ENCODE measurements at regions not wholly inside any gene's neighbourhood (a gene's known extent, or its start where the extent isn't known, plus 50 kb on each side); places are given as distances from the start of the nearest gene placed in this dataset.

GRCh38 chr2:5467178-5467905 lies 224.8 kb upstream of the SOX11 start:
- H3K4me3 ChIP-seq (ENCODE audit: low read length in 2 of 2), result no peak overlapping the region
- Mint-ChIP-seq H3K36me3 (no peaks in the 10 kb centered on the region), H3K4me3 (no peak overlapping the region), H3K27ac (no peak overlapping the region), H3K4me1 (no peaks in the 10 kb centered on the region), H3K9me3 (peaks cover 0 to 3% (median 0%) of the 10 kb centered on the region in 8 donors), H3K27me3 (no peaks in the 10 kb centered on the region)
- intact Hi-C loops (cut with micrococcal nuclease), result no loop called here
- ChIA-PET POLR2A (ENCODE audit: partially characterized antibody) (no interaction called here), CTCF (ENCODE audit: partially characterized antibody) (no interaction called here)
- H3K4me1 ChIP-seq (ENCODE audit: insufficient read depth, low read length), result no peaks in the 10 kb centered on the region
- H3K36me3 ChIP-seq (ENCODE audit: insufficient read depth, low read length), result no peaks in the 10 kb centered on the region
- no peak for DNase-seq
- no peaks in the 10 kb centered on the region for H3K27me3 ChIP-seq (ENCODE audit: insufficient read depth, low read length)
- H3K9me3 ChIP-seq (ENCODE audit: control insufficient read depth in 1 of 2, low read length in 2 of 2), result no peaks in the 10 kb centered on the region
- H3K27ac ChIP-seq (ENCODE audit: low read depth, low read length), result no peak overlapping the region

GRCh38 chr2:5472673-5473072 lies 219.5 kb upstream of the SOX11 start:
- Mint-ChIP-seq H3K36me3 (no peaks in the 10 kb centered on the region), H3K27ac (no peak overlapping the region), H3K4me1 (no peaks in the 10 kb centered on the region), H3K4me3 (no peak overlapping the region), H3K9me3 (peaks cover 0 to 2% (median 0%) of the 10 kb centered on the region in 8 donors), H3K27me3 (no peaks in the 10 kb centered on the region)
- intact Hi-C loops (cut with micrococcal nuclease), result no loop called here
- no peaks in the 10 kb centered on the region for H3K4me1 ChIP-seq (ENCODE audit: insufficient read depth, low read length)
- H3K36me3 ChIP-seq (ENCODE audit: insufficient read depth, low read length), result no peaks in the 10 kb centered on the region
- no peak overlapping the region for H3K27ac ChIP-seq (ENCODE audit: low read depth, low read length)
- ChIA-PET CTCF (ENCODE audit: partially characterized antibody) (no interaction called here), POLR2A (ENCODE audit: partially characterized antibody) (no interaction called here)
- no peak overlapping the region for H3K4me3 ChIP-seq (ENCODE audit: low read length in 2 of 2)
- no peaks in the 10 kb centered on the region for H3K9me3 ChIP-seq (ENCODE audit: control insufficient read depth in 1 of 2, low read length in 2 of 2)
- no peaks in the 10 kb centered on the region for H3K27me3 ChIP-seq (ENCODE audit: insufficient read depth, low read length)
- no peak for DNase-seq

GRCh38 chr2:5473635-5474034 lies 218.5 kb upstream of the SOX11 start:
- no peak overlapping the region for H3K4me3 ChIP-seq (ENCODE audit: low read length in 2 of 2)
- intact Hi-C loops (cut with micrococcal nuclease), result no loop called here
- H3K9me3 ChIP-seq (ENCODE audit: control insufficient read depth in 1 of 2, low read length in 2 of 2), result no peaks in the 10 kb centered on the region
- no peaks in the 10 kb centered on the region for H3K36me3 ChIP-seq (ENCODE audit: insufficient read depth, low read length)
- H3K27ac Mint-ChIP-seq, result no peak overlapping the region
- ChIA-PET POLR2A (ENCODE audit: partially characterized antibody) (no interaction called here), CTCF (ENCODE audit: partially characterized antibody) (no interaction called here)
- H3K4me1 Mint-ChIP-seq, result no peaks in the 10 kb centered on the region
- H3K27me3 ChIP-seq (ENCODE audit: insufficient read depth, low read length), result no peaks in the 10 kb centered on the region
- H3K27ac ChIP-seq (ENCODE audit: low read depth, low read length), result no peak overlapping the region
- no peaks in the 10 kb centered on the region for H3K27me3 Mint-ChIP-seq
- no peaks in the 10 kb centered on the region for H3K36me3 Mint-ChIP-seq
- H3K4me1 ChIP-seq (ENCODE audit: insufficient read depth, low read length), result no peaks in the 10 kb centered on the region
- H3K4me3 Mint-ChIP-seq, result no peak overlapping the region
- DNase-seq, result no peak
- H3K9me3 Mint-ChIP-seq, result peaks cover 0 to 3% (median 0%) of the 10 kb centered on the region in 8 donors

GRCh38 chr2:5474716-5475115 lies 217.5 kb upstream of the SOX11 start:
- H3K27me3 Mint-ChIP-seq, result no peaks in the 10 kb centered on the region
- no peaks in the 10 kb centered on the region for H3K4me1 Mint-ChIP-seq
- Histone ChIP-seq H3K4me1 (ENCODE audit: insufficient read depth, low read length) (no peaks in the 10 kb centered on the region), H3K27ac (ENCODE audit: low read depth, low read length) (no peak overlapping the region), H3K4me3 (ENCODE audit: low read length in 2 of 2) (no peak overlapping the region), H3K36me3 (ENCODE audit: insufficient read depth, low read length) (no peaks in the 10 kb centered on the region), H3K9me3 (ENCODE audit: control insufficient read depth in 1 of 2, low read length in 2 of 2) (no peaks in the 10 kb centered on the region), H3K27me3 (ENCODE audit: insufficient read depth, low read length) (no peaks in the 10 kb centered on the region)
- intact Hi-C loops (cut with micrococcal nuclease), result no loop called here
- no peak for DNase-seq
- H3K36me3 Mint-ChIP-seq, result no peaks in the 10 kb centered on the region
- H3K27ac Mint-ChIP-seq, result no peak overlapping the region
- H3K9me3 Mint-ChIP-seq, result peaks cover 0 to 3% (median 0%) of the 10 kb centered on the region in 8 donors
- POLR2A ChIA-PET (ENCODE audit: partially characterized antibody), result no interaction called here
- H3K4me3 Mint-ChIP-seq, result no peak overlapping the region
- CTCF ChIA-PET (ENCODE audit: partially characterized antibody), result no interaction called here

- CTCF ChIA-PET (ENCODE audit: partially characterized antibody), result no interaction called here
- H3K27ac ChIP-seq (ENCODE audit: low read depth, low read length), result no peak overlapping the region
- Mint-ChIP-seq H3K27me3 (no peaks in the 10 kb centered on the region), H3K36me3 (no peaks in the 10 kb centered on the region), H3K27ac (no peak overlapping the region), H3K4me1 (no peaks in the 10 kb centered on the region), H3K9me3 (peaks cover 0 to 4% (median 0%) of the 10 kb centered on the region in 8 donors), H3K4me3 (no peak overlapping the region)
- no peak overlapping the region for H3K4me3 ChIP-seq (ENCODE audit: low read length in 2 of 2)
- H3K27me3 ChIP-seq (ENCODE audit: insufficient read depth, low read length), result no peaks in the 10 kb centered on the region
- intact Hi-C loops (cut with micrococcal nuclease), result no loop called here
- no peaks in the 10 kb centered on the region for H3K36me3 ChIP-seq (ENCODE audit: insufficient read depth, low read length)
- no peak for DNase-seq
- no peaks in the 10 kb centered on the region for H3K4me1 ChIP-seq (ENCODE audit: insufficient read depth, low read length)
- H3K9me3 ChIP-seq (ENCODE audit: control insufficient read depth in 1 of 2, low read length in 2 of 2), result no peaks in the 10 kb centered on the region
- POLR2A ChIA-PET (ENCODE audit: partially characterized antibody), result no interaction called here
Measured at GRCh38 chr2:5479265-5479928, 212.8 kb upstream of the SOX11 start.

GRCh38 chr2:5482929-5483331 lies 209.3 kb upstream of the SOX11 start:
- no peaks in the 10 kb centered on the region for H3K27me3 ChIP-seq (ENCODE audit: insufficient read depth, low read length)
- peaks cover 0 to 4% (median 2%) of the 10 kb centered on the region in 8 donors for H3K9me3 Mint-ChIP-seq
- no peaks in the 10 kb centered on the region for H3K4me1 Mint-ChIP-seq
- ChIA-PET POLR2A (ENCODE audit: partially characterized antibody) (no interaction called here), CTCF (ENCODE audit: partially characterized antibody) (no interaction called here)
- no peaks in the 10 kb centered on the region for H3K36me3 ChIP-seq (ENCODE audit: insufficient read depth, low read length)
- no peak overlapping the region for H3K4me3 ChIP-seq (ENCODE audit: low read length in 2 of 2)
- peaks cover 0 to 1% of the 10 kb centered on the region in 2 donors for H3K27me3 Mint-ChIP-seq
- no peak for DNase-seq
- no peaks in the 10 kb centered on the region for H3K9me3 ChIP-seq (ENCODE audit: control insufficient read depth in 1 of 2, low read length in 2 of 2)
- H3K4me3 Mint-ChIP-seq, result no peak overlapping the region
- no peaks in the 10 kb centered on the region for H3K4me1 ChIP-seq (ENCODE audit: insufficient read depth, low read length)
- H3K27ac ChIP-seq (ENCODE audit: low read depth, low read length), result no peak overlapping the region
- no peaks in the 10 kb centered on the region for H3K36me3 Mint-ChIP-seq
- no peak overlapping the region for H3K27ac Mint-ChIP-seq
- intact Hi-C loops (cut with micrococcal nuclease), result no loop called here

- H3K9me3 ChIP-seq (ENCODE audit: control insufficient read depth in 1 of 2, low read length in 2 of 2), result no peaks in the 10 kb centered on the region
- no peak overlapping the region for H3K27ac ChIP-seq (ENCODE audit: low read depth, low read length)
- no peaks in the 10 kb centered on the region for H3K36me3 ChIP-seq (ENCODE audit: insufficient read depth, low read length)
- no peak for DNase-seq
- Mint-ChIP-seq H3K27ac (no peak overlapping the region), H3K27me3 (peaks cover 0 to 1% of the 10 kb centered on the region in 2 donors), H3K4me3 (no peak overlapping the region), H3K9me3 (peaks cover 0 to 4% (median 2%) of the 10 kb centered on the region in 8 donors), H3K4me1 (no peaks in the 10 kb centered on the region), H3K36me3 (no peaks in the 10 kb centered on the region)
- ChIA-PET POLR2A (ENCODE audit: partially characterized antibody) (no interaction called here), CTCF (ENCODE audit: partially characterized antibody) (no interaction called here)
- H3K4me3 ChIP-seq (ENCODE audit: low read length in 2 of 2), result no peak overlapping the region
- no peaks in the 10 kb centered on the region for H3K4me1 ChIP-seq (ENCODE audit: insufficient read depth, low read length)
- no peaks in the 10 kb centered on the region for H3K27me3 ChIP-seq (ENCODE audit: insufficient read depth, low read length)
- intact Hi-C loops (cut with micrococcal nuclease), result no loop called here
Measured at GRCh38 chr2:5484868-5485267, 207.3 kb upstream of the SOX11 start.

All from CD4-positive, alpha-beta memory T cell (primary cell).